GM19043 (cell line): ENCODE measurements at regions not wholly inside any gene's neighbourhood (a gene's known extent, or its start where the extent isn't known, plus 50 kb on each side); places are given as distances from the start of the nearest gene placed in this dataset.
"Not testable (repeated sequence)": the region's sequence is repeated elsewhere in the genome, so short reads cannot be mapped to it uniquely, and the experiment has no call there.

Source experiments
- ATAC-seq: cut with Tn5 transposase; IDR thresholded peaks from one replicate; pipeline ENCODE4 v1.9.1; 2021; ENCODE audit warnings: low read depth; ENCODE audit not compliant: unreplicated experiment

- ATAC-seq, result no peak
Measured at GRCh38 chr5:92849756-92850155, 731.3 kb downstream of the NR2F1-AS1 start.

GRCh38 chr5:92841604-92842155 lies 739.3 kb downstream of the NR2F1-AS1 start:
- ATAC-seq, result no peak

GRCh38 chr5:92838253-92838652 lies 742.8 kb downstream of the NR2F1-AS1 start:
- no peak for ATAC-seq

DNA sequence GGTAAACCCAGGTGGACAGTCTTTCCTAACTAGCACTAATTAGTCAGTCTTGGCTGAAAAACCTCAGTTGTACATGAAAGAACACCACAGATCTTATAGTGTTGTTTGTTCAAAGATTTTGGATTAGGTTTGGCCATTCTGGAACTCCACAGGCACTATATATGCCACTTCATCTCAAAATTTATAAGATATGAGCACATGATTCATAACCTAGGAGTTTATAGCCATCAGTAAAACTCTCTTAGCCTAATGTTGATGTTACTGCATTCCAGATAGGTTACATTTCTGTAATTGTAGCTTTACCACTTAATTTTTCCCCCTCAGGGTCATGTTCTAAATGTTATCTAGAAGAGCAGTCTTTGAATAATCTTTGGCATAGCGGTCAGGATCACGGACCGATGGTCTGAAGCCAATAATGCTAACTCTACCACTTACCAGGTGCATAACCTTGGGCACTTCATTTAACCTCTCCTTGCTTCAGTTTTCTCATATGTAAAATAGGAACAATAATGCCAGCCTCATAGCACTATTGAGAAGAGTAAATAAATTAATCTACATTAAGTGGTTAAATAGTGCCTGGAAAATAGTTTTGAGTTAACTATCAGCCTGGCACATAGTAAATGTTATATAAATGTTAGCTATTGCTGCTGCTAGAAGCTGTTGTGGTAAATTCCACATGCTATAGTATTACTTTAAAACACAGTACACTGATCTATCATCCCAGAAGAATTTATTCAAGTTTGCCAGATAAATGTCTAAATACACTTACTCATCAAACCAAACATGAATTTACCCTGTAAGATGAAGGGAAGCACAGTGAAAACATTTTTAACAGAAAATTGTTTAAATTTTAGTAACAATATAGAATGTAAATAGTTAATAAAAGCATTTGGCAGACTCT lies 743.9 kb downstream of the NR2F1-AS1 start:
- ATAC-seq, result no peak

- no peak for ATAC-seq
Measured at GRCh38 chr5:92835712-92836111, 745.3 kb downstream of the NR2F1-AS1 start.

DNA sequence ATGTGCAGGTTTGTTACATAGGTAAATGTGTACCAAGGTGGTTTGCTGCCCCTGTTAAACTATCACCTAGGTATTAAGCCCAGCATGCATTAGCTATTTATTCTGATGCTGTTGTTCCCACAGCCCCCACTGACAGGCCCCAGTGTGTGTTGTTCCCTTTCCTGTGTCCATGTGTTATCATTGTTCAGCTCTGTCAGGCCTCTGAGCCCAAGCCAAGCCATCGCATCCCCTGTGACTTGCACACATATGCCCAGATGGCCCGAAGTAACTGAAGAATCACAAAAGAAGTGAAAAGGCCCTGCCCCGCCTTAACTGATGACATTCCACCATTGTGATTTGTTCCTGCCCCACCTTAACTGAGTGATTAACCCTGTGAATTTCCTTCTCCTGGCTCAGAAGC lies 757.5 kb downstream of the NR2F1-AS1 start:
- not testable (repeated sequence) for ATAC-seq

GRCh38 chr5:92822183-92822582 lies 758.8 kb downstream of the NR2F1-AS1 start:
- ATAC-seq, result no peak

- ATAC-seq, result no peak
Measured at GRCh38 chr5:92809855-92810465, 771.1 kb downstream of the NR2F1-AS1 start.

DNA sequence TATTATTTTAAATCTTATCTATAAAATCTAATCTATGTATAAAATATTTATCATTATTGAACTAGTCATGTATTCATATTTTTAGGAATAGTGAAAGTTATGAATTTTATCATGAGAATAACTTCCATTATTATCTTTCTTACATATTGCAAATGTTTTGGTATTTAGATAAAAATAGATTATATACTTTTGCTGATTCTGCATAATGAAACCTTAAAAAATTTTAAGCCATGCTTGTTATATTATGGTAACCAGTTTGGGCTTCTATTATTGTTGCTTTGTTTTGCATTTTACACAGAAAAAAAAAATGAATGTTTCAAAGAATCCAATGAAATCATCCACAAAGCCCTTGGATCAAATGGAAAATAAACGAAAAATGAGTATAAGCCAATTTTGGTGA lies 772.5 kb downstream of the NR2F1-AS1 start:
- ATAC-seq, result no peak

DNA sequence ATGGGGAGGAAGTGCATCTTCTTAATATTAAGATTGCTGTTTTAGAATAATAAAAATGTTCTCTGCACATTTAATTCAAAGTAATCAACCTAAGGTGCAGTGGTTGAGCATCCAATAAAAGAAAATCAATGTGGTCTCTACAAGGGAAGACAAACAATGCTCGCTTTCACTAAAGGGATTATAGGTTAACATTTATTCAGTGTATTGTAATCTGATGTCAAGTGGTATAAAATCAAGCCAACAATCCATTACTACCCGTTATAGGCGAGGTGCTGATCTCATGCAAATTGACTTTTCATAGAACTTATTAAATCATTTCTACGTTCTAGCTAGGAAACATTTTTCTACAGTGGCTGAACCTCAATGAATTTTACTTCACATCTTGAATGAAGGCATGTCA lies 773.9 kb downstream of the NR2F1-AS1 start:
- no peak for ATAC-seq

- no peak for ATAC-seq
Measured at GRCh38 chr5:92805446-92805845, 775.6 kb downstream of the NR2F1-AS1 start.

DNA sequence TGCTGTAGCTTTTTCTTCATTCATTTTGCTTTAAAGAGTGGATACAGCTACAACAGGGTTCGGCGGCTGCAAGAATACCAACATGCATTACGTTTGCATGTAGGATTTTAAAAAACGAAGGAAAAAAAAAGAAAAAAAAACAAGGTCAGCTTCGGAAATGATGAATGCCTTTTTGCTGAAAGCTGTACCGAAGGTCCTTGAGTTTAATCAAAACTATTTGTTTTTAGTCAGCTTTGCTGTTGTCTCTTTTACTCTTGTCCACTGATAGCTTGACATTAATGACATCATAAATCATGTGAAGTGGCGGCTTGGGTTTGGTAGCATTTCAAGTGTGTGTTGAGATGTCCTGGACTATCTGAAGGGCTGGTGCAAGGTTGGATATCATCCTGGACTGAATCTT lies 779.1 kb downstream of the NR2F1-AS1 start:
- no peak for ATAC-seq

GRCh38 chr5:92800365-92800764 lies 780.7 kb downstream of the NR2F1-AS1 start:
- no peak for ATAC-seq

DNA sequence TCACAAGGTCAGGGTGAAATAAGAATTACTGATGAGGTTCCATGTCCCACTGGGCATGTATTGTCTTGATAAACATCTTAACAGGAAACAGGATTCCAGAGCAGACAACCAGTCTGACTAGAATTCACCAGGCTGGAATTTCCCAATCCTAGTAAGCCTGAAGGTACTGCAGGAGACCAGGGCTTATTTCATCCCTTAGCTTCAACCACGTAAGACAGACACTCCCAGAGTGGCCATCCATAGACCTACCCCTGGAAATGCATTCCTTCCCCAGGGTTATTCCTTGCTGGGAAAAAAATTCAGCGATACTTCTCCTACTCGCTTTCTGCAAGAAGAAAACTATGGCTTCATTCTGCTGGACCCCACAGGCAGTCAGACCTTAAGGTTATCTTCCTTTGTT lies 785.4 kb downstream of the NR2F1-AS1 start:
- ATAC-seq, result no peak

DNA sequence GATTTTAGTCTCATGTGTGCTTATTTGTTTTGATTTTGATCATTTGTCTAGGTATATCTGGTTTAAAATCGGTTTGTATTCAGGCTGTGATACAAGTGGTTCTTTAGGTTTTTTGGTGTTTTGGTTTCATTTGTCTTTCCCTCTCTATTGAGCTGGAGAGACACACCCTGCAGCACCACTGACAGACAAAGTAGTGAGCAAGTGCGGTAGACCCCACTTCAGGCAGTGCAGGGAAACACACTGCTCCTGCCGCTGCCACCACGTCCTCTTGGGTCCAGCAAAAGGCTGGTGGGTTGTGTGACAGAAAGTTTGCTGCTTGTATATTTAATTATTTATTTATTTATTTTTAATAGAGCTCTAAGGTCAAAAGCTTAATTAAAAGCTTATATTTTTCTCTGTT lies 801.0 kb downstream of the NR2F1-AS1 start:
- ATAC-seq, result no peak

GRCh38 chr5:92779536-92779935 lies 801.5 kb downstream of the NR2F1-AS1 start:
- ATAC-seq, result no peak

DNA sequence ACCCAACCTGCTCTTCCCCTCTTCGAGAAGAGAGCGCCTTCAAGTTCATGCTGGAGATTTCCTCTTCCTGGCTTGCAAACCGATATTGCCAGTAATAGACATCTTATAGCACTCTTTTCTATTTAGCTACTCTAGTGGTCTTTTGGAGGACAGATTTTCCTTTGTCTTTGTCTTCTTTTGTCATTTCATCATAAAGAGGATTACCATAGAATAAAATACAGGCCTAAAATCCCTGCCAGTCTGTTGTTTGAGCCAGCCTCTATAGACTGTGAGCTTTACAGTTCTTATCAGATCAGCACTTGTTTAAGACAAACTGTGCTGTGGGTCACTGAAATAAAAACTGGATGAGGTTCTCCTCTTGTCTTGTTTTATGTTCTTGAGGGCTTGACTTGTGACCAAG lies 802.8 kb downstream of the NR2F1-AS1 start:
- no peak for ATAC-seq

DNA sequence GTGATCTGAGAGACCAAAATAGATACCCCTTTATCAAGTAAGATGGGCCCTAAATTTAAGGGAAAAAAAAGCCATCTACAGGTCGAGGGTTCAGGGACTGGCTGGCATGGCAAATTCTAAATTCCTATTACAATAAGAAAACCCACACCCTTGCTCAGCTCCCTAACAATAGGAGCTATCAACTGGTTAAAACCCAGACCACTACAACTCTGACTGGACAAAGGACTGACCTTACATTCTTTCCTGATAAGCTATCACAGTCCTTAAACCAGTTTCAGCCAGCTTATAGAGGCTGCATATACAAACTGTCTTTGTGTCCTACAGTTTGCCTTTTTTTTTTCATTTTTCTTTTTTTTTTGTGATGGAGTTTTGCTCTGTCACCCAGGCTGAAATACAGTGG lies 803.6 kb downstream of the NR2F1-AS1 start:
- no peak for ATAC-seq

DNA sequence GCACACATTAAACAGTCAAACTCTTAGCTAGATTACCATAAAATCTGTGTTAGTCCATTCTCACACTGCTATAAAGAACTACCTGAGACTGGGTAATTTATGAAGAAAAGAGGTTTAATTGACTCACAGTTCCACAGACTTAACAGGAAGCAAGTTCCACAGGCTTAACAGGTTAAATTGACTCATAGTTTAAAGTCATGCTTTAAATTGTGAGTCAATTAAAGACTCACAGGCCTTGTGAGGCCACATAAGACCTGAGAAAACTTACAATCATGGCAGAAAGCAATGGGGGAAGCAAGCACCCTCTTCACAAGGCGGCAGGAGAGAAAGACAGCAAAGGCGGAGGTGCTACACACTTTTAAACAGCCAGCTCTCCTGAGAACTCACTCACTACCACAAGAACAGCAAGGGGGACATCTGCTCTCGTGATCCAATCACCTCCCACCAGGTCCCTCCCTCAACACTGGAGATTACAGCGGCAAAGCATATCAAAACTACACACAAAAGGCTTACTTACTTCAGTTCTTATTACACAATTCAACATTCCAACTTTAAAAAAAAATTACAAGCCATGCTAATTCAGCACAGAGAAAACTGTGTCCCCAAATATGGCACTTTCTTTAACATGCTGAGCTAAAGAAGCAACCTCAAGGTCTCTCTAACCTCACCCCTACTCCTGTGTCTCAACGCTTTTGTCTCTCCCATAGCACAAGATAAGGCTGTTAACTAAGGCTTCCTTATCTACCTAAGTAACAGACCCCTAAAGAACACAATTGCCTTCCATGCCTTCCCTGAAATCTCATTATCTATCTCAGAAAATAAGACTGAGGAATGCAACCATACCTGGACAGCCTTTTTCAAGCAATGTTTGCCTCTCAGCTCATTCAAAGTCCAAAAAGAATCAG lies 805.1 kb downstream of the NR2F1-AS1 start:
- ATAC-seq, result no peak

- ATAC-seq, result no peak
Measured at GRCh38 chr5:92769978-92770377, 811.0 kb downstream of the NR2F1-AS1 start.

GRCh38 chr5:92761585-92761984 lies 819.4 kb downstream of the NR2F1-AS1 start:
- ATAC-seq, result no peak
